ENCODE measurements at regions not wholly inside any gene's neighbourhood (a gene's known extent, or its start where the extent isn't known, plus 50 kb on each side); places are given as distances from the start of the nearest gene placed in this dataset.

- Histone ChIP-seq H3K9me3 (ENCODE audit: control insufficient read depth in 4 of 4, insufficient read depth in 3 of 4, low read length in 3 of 4) (no peaks in the 10 kb centered on the region), H3K27me3 (ENCODE audit: control insufficient read depth in 3 of 3, insufficient read depth in 3 of 3, low read length in 2 of 3) (no peaks in the 10 kb centered on the region), H3K4me1 (ENCODE audit: control insufficient read depth in 5 of 5, insufficient read depth in 5 of 5, low read length in 5 of 5) (peaks cover 0 to 13% (median 0%) of the 10 kb centered on the region in 5 donors), H3K27ac (ENCODE audit: low read depth in 1 of 2, low read length in 1 of 2) (no peak overlapping the region), H3K4me3 (no peak overlapping the region), H3K9ac (ENCODE audit: insufficient read depth in 1 of 2, low read length in 2 of 2) (no peak overlapping the region), H3K36me3 (ENCODE audit: control insufficient read depth in 4 of 4, insufficient read depth in 4 of 4, low read length in 4 of 4) (no peaks in the 10 kb centered on the region)
- no peak for ATAC-seq (ENCODE audit: insufficient read depth, low FRiP score)
- TF ChIP-seq, protein P1, sequence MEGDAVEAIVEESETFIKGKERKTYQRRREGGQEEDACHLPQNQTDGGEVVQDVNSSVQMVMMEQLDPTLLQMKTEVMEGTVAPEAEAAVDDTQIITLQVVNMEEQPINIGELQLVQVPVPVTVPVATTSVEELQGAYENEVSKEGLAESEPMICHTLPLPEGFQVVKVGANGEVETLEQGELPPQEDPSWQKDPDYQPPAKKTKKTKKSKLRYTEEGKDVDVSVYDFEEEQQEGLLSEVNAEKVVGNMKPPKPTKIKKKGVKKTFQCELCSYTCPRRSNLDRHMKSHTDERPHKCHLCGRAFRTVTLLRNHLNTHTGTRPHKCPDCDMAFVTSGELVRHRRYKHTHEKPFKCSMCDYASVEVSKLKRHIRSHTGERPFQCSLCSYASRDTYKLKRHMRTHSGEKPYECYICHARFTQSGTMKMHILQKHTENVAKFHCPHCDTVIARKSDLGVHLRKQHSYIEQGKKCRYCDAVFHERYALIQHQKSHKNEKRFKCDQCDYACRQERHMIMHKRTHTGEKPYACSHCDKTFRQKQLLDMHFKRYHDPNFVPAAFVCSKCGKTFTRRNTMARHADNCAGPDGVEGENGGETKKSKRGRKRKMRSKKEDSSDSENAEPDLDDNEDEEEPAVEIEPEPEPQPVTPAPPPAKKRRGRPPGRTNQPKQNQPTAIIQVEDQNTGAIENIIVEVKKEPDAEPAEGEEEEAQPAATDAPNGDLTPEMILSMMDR (IDR thresholded peaks at IDR 0.05; ENCODE audit: control extremely low read depth, extremely low read depth), result no peak
- DNase-seq, result no peak
- 74 to 89% methylated on average over 5 of the region's 5 CpGs for WGBS, 2 donors
Measured at GRCh38 chr10:44715136-44715535, 196.0 kb upstream of the TMEM72 start.

DNA sequence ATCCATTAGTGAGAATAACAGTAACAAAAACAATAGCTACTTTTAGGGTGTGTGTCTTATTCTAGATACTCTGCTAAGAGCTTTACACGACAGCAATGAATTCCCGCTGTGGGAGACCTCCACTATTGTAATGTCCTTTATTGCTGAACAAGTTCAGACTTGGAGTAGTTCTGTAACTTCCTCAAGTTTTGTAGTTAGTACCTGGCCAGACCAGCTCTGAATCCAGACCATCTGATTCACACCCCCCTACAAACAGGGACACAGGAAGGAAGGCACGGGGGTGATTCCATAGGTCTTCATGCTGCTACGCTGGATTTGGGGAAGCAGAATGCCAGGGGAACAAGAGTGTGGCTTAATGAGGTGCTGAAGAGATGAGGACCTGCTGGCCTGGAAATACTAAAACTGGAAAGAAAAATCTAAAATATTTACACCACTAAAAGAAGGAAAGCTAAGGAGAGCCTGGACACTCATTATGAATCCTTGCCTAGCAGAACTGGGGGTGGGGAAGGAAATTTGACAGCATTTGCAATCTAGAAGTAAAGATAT lies 194.6 kb upstream of the TMEM72 start:
- H3K4me3 ChIP-seq, result no peak overlapping the region
- WGBS, 2 donors, result 60 to 71% methylated on average over 4 of the region's 4 CpGs
- H3K36me3 ChIP-seq (ENCODE audit: control insufficient read depth in 4 of 4, insufficient read depth in 4 of 4, low read length in 4 of 4), result no peaks in the 10 kb centered on the region
- no peak overlapping the region for H3K9ac ChIP-seq (ENCODE audit: insufficient read depth in 1 of 2, low read length in 2 of 2)
- ATAC-seq (ENCODE audit: insufficient read depth, low FRiP score) (no peak), DNase-seq (peak; percentile 65 to 81 (median 71))
- TF ChIP-seq, protein P1 (IDR thresholded peaks at IDR 0.05; ENCODE audit: control extremely low read depth, extremely low read depth), result no peak
- no peak overlapping the region for H3K27ac ChIP-seq (ENCODE audit: low read depth in 1 of 2, low read length in 1 of 2)
- H3K4me1 ChIP-seq (ENCODE audit: control insufficient read depth in 5 of 5, insufficient read depth in 5 of 5, low read length in 5 of 5), result peaks cover 0 to 13% (median 0%) of the 10 kb centered on the region in 5 donors
- no peaks in the 10 kb centered on the region for H3K9me3 ChIP-seq (ENCODE audit: control insufficient read depth in 4 of 4, insufficient read depth in 3 of 4, low read length in 3 of 4)
- no peaks in the 10 kb centered on the region for H3K27me3 ChIP-seq (ENCODE audit: control insufficient read depth in 3 of 3, insufficient read depth in 3 of 3, low read length in 2 of 3)

DNA sequence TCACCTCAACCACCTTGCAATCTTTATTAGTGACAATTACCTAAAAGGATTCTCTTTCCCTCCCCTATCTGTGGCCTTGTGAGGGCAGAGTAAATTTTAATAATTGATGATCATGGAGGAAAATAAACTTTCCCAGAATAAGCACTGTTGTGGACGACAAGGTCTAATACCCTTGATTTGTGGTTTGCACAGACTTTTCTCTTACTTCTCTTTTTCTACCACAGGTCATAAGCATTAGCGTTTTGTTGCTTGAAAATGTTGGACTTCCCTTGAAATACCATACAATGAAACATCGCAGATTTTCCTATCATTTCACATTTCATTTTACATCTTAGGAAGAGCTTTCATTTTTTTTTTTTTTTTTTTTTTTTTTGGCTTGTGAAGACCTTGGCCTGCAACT lies 188.1 kb upstream of the TMEM72 start:
- no peaks in the 10 kb centered on the region for H3K4me1 ChIP-seq (ENCODE audit: control insufficient read depth in 5 of 5, insufficient read depth in 5 of 5, low read length in 5 of 5)
- 38 to 61% methylated on average over 3 of the region's 3 CpGs for WGBS, 2 donors
- TF ChIP-seq, protein P1 (IDR thresholded peaks at IDR 0.05; ENCODE audit: control extremely low read depth, extremely low read depth), result no peak
- H3K9ac ChIP-seq (ENCODE audit: insufficient read depth in 1 of 2, low read length in 2 of 2), result no peak overlapping the region
- ATAC-seq (ENCODE audit: insufficient read depth, low FRiP score) (no peak), DNase-seq (no peak)
- no peaks in the 10 kb centered on the region for H3K27me3 ChIP-seq (ENCODE audit: control insufficient read depth in 3 of 3, insufficient read depth in 3 of 3, low read length in 2 of 3)
- H3K27ac ChIP-seq (ENCODE audit: low read depth in 1 of 2, low read length in 1 of 2), result no peak overlapping the region
- H3K4me3 ChIP-seq, result no peak overlapping the region
- H3K36me3 ChIP-seq (ENCODE audit: control insufficient read depth in 4 of 4, insufficient read depth in 4 of 4, low read length in 4 of 4), result no peaks in the 10 kb centered on the region
- no peaks in the 10 kb centered on the region for H3K9me3 ChIP-seq (ENCODE audit: control insufficient read depth in 4 of 4, insufficient read depth in 3 of 4, low read length in 3 of 4)
